Left kidney (tissue), 1 donor: ENCODE measurements at regions not wholly inside any gene's neighbourhood (a gene's known extent, or its start where the extent isn't known, plus 50 kb on each side); places are given as distances from the start of the nearest gene placed in this dataset.
"Not testable (repeated sequence)": the region's sequence is repeated elsewhere in the genome, so short reads cannot be mapped to it uniquely, and the experiment has no call there.

Source experiments
- DNase-seq: peaks from one replicate; pipeline ENCODE4 v3.0.0-alpha.2; 2013

DNA sequence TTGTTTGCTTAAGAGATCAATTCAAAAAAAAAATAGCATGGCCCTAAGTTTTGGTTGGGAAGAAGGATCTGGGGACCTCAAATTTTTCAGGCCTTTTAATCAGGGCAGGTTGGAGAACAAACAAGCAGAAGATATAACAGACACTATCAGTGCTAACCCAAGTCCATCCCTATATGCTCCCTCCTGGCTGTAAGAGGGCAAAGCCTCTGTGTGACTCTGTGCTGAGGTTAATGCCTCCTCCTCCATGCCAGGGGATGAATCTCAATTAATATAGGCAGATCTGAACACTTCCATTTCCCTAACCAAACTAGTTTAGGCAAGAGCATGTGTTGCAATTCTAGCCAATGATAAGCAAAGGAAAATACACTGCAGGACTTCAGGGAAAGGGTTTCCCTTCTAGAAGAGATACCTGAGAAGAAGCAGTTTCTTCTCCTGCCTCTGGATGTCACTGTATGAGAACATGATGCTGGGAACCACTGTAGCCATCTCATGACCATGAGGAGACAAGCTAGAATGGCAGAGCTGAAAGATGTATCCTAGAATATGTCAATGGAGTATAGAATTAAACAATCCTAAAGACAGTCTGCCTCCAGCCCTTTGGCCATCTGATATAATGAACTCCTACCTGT lies 76.0 kb downstream of the CHD9NB start:
- no peak for DNase-seq

DNA sequence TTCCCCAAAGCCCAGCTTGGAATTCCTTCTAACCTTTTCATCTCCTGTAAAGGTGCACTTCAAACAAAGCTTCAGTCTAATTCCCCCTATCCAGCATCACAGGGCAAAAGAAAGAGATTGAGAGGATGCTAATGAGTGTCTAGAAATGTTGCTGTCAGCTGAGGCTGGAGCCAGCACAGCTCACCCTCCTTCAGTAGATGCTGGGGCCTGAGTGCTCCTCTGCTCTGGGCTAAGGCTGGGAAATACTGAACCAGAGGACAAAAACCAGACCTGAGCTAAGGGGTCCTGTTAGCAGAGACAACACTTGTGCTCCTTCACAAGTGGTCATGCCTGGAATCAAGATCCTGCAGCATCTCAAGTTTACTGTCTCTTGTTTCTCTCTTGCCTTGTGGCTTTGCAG lies 85.0 kb downstream of the CHD9NB start:
- no peak for DNase-seq

DNA sequence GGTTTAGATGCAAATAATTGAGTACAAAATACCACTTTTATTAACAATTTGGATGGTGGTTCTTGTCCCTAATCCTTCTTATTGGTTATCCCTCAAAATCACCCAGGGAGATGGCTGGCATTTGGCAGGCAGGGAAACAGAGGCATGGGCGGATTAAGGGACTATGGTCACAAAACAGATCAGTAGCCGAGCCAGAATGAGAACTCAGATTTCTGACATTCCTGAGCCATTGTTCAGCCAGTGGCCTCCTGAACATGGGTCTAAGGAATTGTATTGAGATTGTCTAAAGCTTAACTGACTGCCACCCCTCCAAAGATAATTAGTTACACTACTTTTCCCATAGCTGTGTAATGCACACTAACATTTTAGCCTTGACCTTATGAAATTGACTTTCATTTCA lies 88.4 kb downstream of the CHD9NB start:
- DNase-seq = no peak

- DNase-seq = no peak
Measured at GRCh38 chr16:52963855-52964242, 88.8 kb downstream of the CHD9NB start.

DNA sequence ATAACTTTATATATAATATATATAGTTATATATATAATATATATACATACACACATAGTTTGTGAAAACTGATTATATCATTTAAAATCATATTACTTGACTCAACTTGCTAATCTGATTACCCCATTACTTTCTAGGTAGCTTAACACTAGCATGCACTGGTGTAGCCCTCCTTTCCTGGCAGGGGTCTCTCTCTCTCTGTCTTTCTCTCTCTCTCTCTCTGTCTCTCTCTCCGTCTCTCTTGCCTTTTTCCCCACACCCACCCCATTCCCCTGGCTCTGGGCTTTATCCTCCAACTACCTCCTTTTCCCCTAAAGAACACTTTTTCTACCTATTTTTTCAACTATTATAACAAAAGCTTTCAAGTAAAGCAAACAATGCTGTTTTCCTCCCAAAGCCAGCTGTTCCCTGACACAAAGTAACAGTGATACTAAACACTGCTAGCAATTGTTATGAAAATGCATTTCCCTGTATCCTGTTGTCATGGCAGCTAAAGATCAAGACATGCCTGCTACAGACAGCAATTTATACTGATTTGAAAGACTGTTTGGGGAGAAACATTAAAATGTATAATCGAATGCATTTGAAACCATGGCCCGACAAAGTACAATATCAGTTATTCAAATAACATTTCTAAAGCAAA lies 89.4 kb downstream of the CHD9NB start:
- no peak for DNase-seq

GRCh38 chr16:52958951-52959350 lies 93.7 kb downstream of the CHD9NB start:
- DNase-seq = no peak

- DNase-seq = no peak
Measured at GRCh38 chr16:52957199-52957598, 95.5 kb downstream of the CHD9NB start.

DNA sequence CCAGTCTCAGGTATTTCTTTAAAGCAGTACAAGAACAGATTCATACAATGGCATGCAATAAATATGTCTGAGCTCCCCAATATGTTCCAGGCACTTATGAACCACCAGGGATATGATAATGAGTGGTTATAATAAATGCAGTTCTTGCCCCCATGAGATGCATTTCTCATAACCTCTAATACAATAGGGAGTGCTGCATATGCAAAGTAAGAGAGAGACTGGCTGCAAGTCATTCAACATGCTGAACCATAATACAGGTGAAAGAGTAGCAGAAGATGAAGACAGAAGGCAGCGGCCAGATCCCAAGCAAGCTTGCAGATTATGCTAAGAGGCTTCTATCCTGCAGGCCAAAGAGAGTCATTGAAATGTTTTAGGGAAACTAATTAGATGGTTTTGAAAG lies 96.7 kb downstream of the CHD9NB start:
- no peak for DNase-seq

DNA sequence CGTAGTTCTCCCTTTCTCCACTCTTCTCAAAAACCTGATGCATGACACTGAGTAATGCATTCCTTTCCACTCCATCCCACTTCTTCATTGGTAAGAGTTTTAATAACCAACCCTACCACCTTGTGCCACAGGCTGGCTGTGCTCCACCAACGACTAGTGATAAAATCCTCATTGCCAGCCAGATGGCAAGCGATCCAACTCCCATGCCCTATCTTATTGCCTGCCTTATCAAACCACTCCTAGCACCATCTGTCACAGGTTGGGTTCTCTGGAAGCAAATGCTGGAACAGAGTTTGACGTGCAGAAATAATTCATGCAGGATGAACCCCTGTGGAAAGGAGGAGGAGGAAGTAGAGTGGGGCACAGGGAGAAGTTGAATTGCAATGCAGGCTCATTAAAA lies 99.5 kb downstream of the CHD9NB start:
- DNase-seq = no peak

DNA sequence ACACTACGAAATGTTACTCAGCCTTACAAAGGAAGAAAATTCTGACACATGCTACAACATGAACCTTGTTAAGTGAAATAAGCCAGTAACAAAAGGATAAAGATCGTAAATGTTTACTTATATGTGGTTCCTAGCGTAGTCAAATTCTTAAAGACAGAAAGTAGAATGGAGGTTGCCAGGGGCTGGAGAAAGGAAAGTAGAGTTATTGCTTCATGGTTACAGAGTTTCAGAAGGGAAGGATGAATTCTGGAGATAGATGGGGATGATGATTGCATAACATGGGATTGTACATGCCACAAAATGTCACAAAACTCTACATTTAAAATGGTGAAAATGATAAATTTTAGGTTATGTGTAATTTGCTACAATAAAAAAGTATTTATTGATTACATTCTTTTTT lies 103.8 kb downstream of the CHD9NB start:
- DNase-seq = no peak

GRCh38 chr16:52932321-52932720 lies 120.4 kb downstream of the CHD9NB start:
- DNase-seq = peak; percentile 11

DNA sequence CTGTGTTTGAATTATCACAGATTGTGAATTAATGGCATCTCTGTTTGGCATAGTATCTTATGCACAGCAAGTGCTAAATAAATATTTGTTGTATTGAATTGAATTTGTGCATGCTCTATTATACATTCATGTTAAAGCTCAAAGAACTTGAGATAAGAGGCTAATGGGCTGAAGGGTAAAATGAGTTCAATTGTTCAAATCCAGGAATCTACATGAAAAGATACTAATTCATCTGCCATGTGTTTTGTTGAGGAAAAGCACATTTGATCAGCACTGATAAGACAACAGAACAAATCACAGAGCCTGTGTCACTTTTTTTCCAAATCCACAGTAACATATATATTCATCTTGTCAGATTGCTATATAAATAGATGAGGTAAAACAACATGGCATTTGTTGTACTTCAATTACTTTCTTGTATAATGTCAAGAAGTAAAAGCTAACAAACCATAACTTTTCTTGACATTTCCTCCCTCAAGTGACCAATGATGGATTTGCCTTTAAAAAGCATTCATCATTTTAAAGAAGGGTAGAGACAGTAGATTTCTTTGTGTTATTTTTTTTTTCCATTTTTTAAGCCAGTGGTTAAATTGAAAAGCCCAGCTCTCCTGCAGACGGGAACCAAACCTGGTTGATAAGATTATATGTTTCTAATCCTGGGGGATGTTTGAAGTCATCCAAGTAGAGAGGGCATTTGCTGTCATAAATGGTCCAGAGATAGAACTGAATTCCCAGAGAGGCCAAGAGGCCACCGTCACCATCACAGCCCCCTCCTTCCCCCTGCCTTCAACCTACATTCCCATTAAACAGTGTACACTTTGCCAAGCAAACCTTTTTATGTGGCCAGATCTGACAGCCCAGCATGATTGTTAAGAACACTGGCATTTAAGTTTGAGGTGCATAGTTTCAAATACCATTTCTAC lies 123.0 kb downstream of the CHD9NB start:
- no peak for DNase-seq

DNA sequence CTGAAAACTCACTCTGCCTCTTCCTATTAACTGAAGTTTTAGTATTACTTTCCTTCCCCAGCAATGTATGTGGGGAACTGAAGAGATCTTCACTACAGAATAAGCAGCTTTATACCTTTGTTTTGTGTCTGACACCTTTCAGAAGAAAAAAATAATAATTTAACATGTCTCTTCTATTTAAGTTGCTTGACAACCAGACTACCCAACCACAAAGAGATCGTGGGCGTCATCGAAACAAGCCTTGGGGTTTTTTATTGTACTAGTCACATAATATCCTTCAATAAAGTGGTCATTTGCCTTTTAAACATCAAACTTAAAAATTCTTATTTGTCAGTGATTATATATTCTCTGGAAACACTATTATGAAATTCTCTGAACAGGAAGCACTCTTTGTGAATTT lies 123.7 kb downstream of the CHD9NB start:
- DNase-seq = no peak

DNA sequence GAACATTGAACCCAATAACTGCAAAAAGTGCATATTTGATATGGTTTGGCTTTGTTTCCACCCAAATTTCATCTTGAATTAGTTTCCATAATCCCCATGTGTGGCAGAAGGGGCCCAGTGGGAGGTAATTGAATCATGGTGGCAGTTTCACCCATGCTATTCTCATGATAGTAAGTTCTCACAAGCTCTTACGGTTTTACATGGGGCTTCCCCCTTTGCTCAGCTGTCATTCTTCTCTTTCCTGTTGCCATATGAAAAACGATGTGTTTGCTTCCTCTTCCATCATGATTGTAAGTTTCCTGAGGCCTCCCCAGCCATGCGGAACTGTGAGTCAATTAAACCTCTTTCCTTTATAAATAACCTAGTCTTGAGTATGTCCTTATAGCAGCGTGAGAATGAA lies 127.6 kb downstream of the CHD9NB start:
- no peak for DNase-seq

- DNase-seq = no peak
Measured at GRCh38 chr16:52924162-52924561, 128.5 kb downstream of the CHD9NB start.

- no peak for DNase-seq
Measured at GRCh38 chr16:52921104-52921503, 131.6 kb downstream of the CHD9NB start.

DNA sequence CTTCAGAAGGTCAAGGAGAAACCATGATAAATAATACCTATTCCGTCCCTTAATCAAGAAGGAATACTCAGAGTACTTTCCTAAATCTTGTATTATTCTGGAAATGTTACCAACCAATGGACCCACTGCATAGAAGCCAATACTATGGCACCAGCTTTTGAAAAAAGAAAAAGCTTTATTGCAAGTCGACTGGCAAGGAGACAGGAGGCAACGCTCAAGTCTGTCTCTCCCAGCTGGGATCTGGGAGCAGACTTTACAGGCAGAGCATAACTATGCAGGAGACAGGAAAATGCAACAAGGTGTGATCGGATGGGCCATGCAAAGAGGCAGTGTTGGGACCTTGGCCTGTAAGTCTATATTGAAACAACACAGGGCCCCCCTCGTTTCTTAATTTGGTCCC lies 132.4 kb downstream of the CHD9NB start:
- DNase-seq = no peak

GRCh38 chr16:52914428-52914827 lies 138.3 kb downstream of the CHD9NB start:
- DNase-seq = no peak

- DNase-seq = peak; percentile 68
Measured at GRCh38 chr16:52912565-52913173, 140.0 kb downstream of the CHD9NB start.

GRCh38 chr16:52908057-52908456 lies 144.6 kb downstream of the CHD9NB start:
- DNase-seq = not testable (repeated sequence)

DNA sequence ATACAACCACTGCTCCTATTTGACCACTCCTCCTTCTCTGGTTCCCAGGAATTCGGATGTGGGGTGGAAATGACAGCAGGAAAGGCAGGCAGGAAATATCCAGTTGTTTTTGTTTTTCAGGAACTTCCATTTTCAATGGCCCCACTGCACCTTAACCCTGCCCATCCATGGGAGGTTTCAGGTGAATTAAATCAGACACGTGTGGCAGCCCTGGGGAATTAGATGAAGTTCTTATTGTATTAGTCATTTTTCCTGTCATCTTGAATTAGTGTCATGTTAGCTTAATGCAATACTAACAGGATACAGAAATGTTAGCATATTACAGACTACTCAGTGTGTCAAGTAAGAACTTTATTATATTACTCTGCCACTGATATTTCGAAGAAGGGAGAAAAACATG lies 146.4 kb downstream of the CHD9NB start:
- DNase-seq = no peak

DNA sequence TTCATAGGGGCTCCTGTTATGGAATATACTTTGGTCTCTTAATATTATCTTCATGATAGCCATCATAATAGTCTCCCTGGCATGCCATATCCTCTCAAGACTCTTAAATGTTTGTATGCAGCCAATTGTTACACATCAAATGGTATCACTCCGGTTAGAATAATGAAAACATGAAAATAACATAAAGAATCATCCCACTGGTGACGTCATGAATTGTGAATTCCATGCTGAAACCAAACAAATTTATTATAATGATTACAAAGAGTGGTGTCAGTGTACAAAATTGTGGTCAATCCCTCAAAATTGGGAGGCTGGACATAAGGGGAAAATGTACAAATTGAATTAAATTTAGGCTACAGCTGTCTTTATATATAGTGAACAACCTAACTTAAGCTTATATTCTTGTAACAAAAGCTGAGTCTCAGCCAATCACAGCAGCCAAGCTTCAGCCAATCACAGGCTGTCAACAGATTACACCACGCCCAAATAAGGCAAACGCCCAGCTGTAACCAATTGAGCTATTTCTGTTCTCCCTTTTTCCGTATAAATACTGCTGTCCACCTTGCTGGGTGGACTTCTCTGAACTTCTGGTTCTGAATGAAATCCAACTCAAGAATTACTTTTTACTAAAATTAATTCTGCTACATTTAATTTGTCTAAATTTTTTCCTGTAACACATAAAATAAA lies 156.1 kb downstream of the CHD9NB start:
- DNase-seq = no peak
